Retinal pigment epithelial cell (primary cell): ENCODE measurements at regions not wholly inside any gene's neighbourhood (a gene's known extent, or its start where the extent isn't known, plus 50 kb on each side); places are given as distances from the start of the nearest gene placed in this dataset.

Experiments used
- DNase-seq: peaks from one replicate; pipeline ENCODE4 v3.0.0-alpha.2; 2010; ENCODE audit warnings: low read depth
- H3K4me3 ChIP-seq: 2 replicates; pipeline ENCODE4 v1.5.1; 2011; ENCODE audit warnings: mild to moderate bottlenecking, low read length, control low read depth, moderate library complexity
- TF ChIP-seq, protein P1 (sequence below): conservative IDR thresholded peaks from 2 replicates; pipeline ENCODE4 v1.5.1; 2011; ENCODE audit warnings: low read depth, low read length, control low read depth, inconsistent platforms

DNA sequence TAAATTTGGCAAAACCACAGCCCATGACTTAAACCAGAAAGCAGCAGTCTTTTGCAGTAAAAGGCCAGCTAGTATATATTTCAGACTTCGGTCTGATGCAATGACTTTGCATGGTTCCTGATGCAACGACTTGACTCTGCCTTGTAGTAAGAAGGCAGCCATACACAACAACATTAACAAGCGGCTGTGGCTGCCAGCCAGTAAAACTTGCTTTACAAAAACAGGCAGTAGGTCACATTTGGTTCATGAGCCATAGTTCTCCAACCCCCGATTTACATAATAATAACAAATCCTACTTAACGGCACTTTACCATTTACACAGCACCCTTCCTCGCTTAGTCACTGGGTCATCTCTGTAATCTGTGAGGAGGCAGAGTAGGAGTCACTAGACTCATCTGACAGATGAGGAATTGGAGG, 410.3 kb downstream of the LRATD1 start:
- no peak overlapping the region for H3K4me3 ChIP-seq
- peak; percentile 92 for DNase-seq
- TF ChIP-seq, protein P1, sequence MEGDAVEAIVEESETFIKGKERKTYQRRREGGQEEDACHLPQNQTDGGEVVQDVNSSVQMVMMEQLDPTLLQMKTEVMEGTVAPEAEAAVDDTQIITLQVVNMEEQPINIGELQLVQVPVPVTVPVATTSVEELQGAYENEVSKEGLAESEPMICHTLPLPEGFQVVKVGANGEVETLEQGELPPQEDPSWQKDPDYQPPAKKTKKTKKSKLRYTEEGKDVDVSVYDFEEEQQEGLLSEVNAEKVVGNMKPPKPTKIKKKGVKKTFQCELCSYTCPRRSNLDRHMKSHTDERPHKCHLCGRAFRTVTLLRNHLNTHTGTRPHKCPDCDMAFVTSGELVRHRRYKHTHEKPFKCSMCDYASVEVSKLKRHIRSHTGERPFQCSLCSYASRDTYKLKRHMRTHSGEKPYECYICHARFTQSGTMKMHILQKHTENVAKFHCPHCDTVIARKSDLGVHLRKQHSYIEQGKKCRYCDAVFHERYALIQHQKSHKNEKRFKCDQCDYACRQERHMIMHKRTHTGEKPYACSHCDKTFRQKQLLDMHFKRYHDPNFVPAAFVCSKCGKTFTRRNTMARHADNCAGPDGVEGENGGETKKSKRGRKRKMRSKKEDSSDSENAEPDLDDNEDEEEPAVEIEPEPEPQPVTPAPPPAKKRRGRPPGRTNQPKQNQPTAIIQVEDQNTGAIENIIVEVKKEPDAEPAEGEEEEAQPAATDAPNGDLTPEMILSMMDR = no peak

DNA sequence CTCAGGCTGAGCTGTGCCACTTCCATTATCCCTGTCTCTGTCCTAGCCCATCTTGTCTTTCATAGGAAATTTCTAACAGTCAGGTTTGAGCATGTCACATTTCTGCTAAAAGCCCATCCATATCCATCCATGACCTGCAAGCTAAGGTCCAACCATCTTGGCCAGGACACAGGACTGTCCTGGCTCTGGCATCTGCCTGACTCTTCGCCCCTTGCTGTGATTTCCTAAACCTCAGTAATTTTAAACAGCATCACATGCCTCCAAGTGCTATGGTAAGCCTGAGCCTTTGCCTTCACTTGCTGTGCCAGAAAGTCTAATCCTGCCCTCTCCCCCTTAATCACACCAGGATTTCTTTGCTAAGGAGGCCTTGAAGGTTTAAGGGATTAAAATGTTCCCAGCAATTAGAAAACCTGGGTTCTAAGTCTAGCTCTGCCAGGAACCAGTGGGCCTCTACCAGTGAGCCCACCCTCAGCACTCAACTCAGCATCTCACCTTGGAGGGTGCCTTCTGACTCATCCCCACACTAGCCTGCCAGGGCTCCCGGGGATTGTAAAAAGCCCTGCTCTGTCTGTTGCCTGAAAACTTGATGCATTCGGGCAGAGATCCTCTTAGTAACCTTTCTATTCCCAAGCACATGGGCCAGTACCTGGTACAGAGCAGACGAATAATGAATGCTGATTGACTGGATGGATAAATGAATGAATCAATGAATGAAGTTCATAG, 411.0 kb downstream of the LRATD1 start:
- peak; percentile 94 for DNase-seq
- no peak overlapping the region for H3K4me3 ChIP-seq
- TF ChIP-seq, protein P1 = no peak

DNA sequence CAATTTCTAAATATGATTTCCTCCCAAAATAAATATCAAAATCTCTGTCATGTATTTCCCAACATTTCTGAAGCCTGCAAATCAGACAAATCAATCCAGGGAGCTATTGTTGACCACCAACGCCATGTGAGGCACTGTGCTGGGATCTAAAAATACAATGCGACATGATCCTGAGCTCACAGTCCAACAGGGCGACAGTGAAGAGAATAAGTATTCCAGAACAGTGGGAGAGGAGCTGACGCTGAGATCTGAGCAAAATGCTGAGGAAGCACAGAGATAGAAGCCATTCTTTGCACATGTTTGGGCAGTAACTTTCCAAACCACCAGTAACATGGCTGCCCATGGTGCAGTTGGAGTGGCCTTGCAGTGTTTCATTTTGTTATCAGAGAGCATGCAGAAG, 412.5 kb downstream of the LRATD1 start:
- H3K4me3 ChIP-seq = no peak overlapping the region
- no peak for DNase-seq
- TF ChIP-seq, protein P1 = no peak

DNA sequence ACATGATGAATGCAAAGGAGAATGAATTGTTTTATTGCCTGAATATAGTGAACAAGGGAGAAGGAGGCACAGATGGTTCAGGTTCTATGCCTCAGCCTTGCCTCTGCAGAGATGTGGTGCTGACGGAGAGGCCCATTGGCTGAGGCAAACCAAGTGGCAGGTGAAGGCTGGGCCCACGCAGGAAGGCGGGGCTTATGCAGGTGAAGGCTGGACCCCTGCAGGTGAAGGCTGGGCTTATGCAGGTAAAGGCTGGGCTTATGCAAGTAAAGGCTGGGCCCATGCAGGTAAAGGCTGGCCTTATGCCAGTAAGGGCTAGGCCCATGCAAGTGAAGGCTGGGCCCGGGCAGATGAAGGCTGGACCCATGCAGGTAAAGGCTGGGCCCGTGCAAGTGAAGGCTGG, 414.7 kb downstream of the LRATD1 start:
- no peak overlapping the region for H3K4me3 ChIP-seq
- DNase-seq = no peak
- TF ChIP-seq, protein P1 = no peak

DNA sequence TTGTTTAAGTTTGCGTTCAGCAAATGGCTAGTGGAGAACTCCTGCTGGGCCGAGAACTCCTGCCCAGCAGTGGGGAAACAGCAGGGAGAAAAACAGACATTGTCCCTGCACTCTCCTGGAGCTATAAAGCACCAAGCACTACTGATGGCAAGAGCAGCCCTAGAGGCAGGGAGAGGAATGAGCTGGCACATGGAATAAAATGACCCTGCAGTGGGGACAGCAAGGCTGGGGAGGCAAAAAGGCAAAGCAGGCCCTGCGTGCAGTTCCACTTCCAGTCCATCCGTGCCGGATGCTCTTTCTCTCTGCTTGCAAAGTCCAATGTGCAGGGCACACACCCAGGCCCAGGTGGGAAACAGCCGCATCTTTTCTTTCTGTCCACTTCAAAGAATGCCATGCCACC, 415.5 kb downstream of the LRATD1 start:
- no peak for DNase-seq
- TF ChIP-seq, protein P1 = no peak
- H3K4me3 ChIP-seq = no peak overlapping the region

DNA sequence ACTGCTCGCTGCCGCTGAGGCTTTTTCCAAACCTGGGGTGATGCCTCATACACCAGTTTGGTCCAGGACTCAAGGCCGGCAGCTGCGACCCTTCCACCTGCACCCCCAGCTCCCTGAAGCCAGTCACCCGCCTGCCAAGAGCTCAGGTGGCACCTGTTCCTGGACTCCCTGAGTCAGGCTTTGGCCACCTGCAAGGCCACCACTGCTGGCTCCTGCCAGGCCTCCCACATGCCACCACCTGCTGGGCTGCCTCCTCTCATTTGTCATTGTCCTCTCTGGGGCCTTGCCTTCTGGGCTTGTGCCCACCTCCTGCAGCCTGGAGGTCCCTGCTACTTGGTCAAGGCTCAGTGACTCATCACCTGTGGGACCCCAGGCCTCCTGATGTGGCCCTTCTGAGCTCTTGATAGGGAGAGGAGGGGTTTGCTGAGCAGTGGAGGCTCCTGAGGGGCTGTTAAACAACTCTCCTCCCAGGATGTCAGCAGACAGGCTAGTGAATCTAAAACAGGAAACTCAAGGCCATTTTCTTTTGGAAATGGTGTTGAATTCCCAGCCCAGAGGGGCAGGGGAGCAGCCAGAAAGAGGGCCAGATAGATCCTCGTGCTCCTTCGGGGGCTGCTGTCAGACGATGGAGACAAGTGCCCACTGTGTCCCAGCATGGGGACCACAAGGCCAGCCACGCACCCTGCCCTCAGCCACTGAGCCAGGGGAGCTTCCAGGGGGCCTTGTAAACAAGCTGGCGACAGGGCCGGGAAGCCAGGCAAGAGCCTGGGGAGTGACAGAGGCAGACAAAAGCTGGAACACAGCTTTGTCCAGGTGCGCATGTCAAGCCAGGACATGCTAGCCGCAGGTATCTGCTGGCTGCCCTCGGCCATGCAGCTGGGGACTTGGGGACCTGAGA, 416.8 kb downstream of the LRATD1 start:
- H3K4me3 ChIP-seq = no peak overlapping the region
- TF ChIP-seq, protein P1 = no peak
- DNase-seq = no peak
